Hepatocyte (in vitro differentiated cells): ENCODE measurements at regions not wholly inside any gene's neighbourhood (a gene's known extent, or its start where the extent isn't known, plus 50 kb on each side); places are given as distances from the start of the nearest gene placed in this dataset.
"Not testable (repeated sequence)": the region's sequence is repeated elsewhere in the genome, so short reads cannot be mapped to it uniquely, and the experiment has no call there.

ENCODE experiments used
- EZH2 ChIP-seq: fragments of 200-600 bp; sonication (generic); IDR thresholded peaks from 2 replicates; pipeline ENCODE4 v1.6.1; 2016; ENCODE audit warnings: antibody characterized with exemption, mild to moderate bottlenecking, borderline replicate concordance
- EZH2phosphoT487 ChIP-seq: fragments of 200-600 bp; sonication (generic); IDR thresholded peaks from one replicate; pipeline ENCODE4 v1.6.1; 2018; ENCODE audit warnings: antibody characterized with exemption, mild to moderate bottlenecking, low read depth, moderate library complexity; ENCODE audit not compliant: unreplicated experiment, severe bottlenecking
- TF ChIP-seq, protein P1 (sequence below): fragments of 200-600 bp; sonication (generic); IDR thresholded peaks from 2 replicates; pipeline ENCODE4 v1.5.1; 2016; ENCODE audit warnings: antibody characterized with exemption, mild to moderate bottlenecking; ENCODE audit not compliant: poor library complexity

DNA sequence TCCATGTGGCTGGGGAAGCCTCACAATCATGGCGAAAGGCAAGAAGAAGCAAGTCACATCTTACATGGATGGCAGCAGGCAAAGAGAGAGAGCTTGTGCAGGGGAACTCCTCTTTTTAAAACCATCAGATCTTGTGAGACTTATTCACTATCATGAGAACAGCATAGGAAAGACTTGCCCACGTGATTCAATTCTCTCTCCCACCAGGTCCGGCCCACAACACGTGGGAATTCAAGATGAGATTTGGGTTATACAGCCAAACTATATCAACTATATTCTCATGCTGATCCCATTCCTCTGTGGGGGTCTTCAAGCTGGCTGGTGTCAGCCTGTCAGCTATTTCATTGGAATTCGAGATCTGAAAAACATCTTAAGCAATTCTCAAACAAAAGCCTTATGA, 56.7 kb upstream of the RBM24 start:
- TF ChIP-seq, protein P1, sequence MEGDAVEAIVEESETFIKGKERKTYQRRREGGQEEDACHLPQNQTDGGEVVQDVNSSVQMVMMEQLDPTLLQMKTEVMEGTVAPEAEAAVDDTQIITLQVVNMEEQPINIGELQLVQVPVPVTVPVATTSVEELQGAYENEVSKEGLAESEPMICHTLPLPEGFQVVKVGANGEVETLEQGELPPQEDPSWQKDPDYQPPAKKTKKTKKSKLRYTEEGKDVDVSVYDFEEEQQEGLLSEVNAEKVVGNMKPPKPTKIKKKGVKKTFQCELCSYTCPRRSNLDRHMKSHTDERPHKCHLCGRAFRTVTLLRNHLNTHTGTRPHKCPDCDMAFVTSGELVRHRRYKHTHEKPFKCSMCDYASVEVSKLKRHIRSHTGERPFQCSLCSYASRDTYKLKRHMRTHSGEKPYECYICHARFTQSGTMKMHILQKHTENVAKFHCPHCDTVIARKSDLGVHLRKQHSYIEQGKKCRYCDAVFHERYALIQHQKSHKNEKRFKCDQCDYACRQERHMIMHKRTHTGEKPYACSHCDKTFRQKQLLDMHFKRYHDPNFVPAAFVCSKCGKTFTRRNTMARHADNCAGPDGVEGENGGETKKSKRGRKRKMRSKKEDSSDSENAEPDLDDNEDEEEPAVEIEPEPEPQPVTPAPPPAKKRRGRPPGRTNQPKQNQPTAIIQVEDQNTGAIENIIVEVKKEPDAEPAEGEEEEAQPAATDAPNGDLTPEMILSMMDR, result not testable (repeated sequence)
- TF ChIP-seq EZH2, EZH2phosphoT487: not testable (repeated sequence)
